Uterus (tissue), 2 donors: ENCODE measurements at regions not wholly inside any gene's neighbourhood (a gene's known extent, or its start where the extent isn't known, plus 50 kb on each side); places are given as distances from the start of the nearest gene placed in this dataset.

ENCODE experiments used
- POLR2A ChIP-seq, 2 donors: fragments of 450-650 bp; IDR thresholded peaks; one replicate each; pipeline ENCODE4 v1.6.1; 2016; ENCODE audit warnings: antibody characterized with exemption in 2 of 2, mild to moderate bottlenecking in 1 of 2, moderate library complexity in 1 of 2
- TF ChIP-seq, protein P1 (sequence below), 4 experiments: fragments of 200-600 bp in 2 of 4; fragments of 450-650 bp in 2 of 4; sonication (generic) in 2 of 4; IDR thresholded peaks; one replicate each; pipeline ENCODE4 v1.5.1; 2016 to 2019; ENCODE audit warnings: antibody characterized with exemption in 4 of 4, mild to moderate bottlenecking in 2 of 4, moderate library complexity in 1 of 4

DNA sequence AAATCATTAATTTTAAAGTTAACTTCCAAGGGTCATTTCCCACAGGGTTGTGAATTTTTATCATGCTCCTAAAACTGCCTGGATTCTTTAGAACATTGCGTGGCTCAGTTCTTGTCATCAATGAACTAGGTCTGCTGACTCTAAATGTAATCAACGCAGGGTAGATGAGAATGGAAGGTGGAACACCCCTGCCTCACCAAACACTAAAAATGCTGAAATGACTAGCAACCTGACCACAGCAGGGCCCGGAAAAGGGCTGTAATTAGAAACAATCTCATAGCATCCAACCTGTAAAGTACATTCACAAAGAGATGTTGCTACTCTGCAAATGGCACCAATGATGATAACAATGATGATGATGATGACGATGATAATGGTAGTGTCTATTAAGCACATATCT is 356.9 kb downstream of the DEPDC1B start:
- TF ChIP-seq, protein P1, sequence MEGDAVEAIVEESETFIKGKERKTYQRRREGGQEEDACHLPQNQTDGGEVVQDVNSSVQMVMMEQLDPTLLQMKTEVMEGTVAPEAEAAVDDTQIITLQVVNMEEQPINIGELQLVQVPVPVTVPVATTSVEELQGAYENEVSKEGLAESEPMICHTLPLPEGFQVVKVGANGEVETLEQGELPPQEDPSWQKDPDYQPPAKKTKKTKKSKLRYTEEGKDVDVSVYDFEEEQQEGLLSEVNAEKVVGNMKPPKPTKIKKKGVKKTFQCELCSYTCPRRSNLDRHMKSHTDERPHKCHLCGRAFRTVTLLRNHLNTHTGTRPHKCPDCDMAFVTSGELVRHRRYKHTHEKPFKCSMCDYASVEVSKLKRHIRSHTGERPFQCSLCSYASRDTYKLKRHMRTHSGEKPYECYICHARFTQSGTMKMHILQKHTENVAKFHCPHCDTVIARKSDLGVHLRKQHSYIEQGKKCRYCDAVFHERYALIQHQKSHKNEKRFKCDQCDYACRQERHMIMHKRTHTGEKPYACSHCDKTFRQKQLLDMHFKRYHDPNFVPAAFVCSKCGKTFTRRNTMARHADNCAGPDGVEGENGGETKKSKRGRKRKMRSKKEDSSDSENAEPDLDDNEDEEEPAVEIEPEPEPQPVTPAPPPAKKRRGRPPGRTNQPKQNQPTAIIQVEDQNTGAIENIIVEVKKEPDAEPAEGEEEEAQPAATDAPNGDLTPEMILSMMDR (IDR thresholded peaks at IDR 0.05) = no peak
- TF ChIP-seq POLR2A (IDR thresholded peaks at IDR 0.05) = no peak
